T-cell (primary cell): ENCODE measurements at regions not wholly inside any gene's neighbourhood (a gene's known extent, or its start where the extent isn't known, plus 50 kb on each side); places are given as distances from the start of the nearest gene placed in this dataset.
"Not testable (repeated sequence)": the region's sequence is repeated elsewhere in the genome, so short reads cannot be mapped to it uniquely, and the experiment has no call there.

Source experiments
- ATAC-seq, 4 experiments: fragments of 200-7000 bp in 3 of 4; fragments of 150-1000 bp in 1 of 4; cut with Tn5 transposase; replicated peaks in 1 of 4; 1 replicate in 3 of 4; 2 replicates in 1 of 4; pipeline ENCODE4 v1.10.0; 2021; ENCODE audit warnings: moderate library complexity in 3 of 4, mild to moderate bottlenecking in 2 of 4, moderate number of reproducible peaks in 1 of 4
- CTCF ChIA-PET, 2 donors: fragments of 300-600 bp; sonication (Branson Sonifier 250); formaldehyde crosslinking; loops; one replicate each; lab custom pipeline; 2022; ENCODE audit warnings: antibody characterized with exemption in 2 of 2; lab: Charles Lee
- POLR2A ChIA-PET, 2 donors: fragments of 300-600 bp; sonication (Branson Sonifier 250); formaldehyde crosslinking; loops; one replicate each; lab custom pipeline; 2022; ENCODE audit warnings: antibody characterized with exemption in 2 of 2; lab: Charles Lee
- DNase-seq, 35 experiments: peaks; one replicate each; pipeline versions ENCODE4 v3.0.0 to v3.0.0-alpha.2; 2013 to 2023
- H3K27ac ChIP-seq: one replicate; pipeline ENCODE4 v1.5.1; 2013; ENCODE audit warnings: low read length
- H3K27me3 ChIP-seq, 2 experiments: replicated peaks in 1 of 2; 1 replicate in 1 of 2; 2 replicates in 1 of 2; pipeline versions ENCODE4 v1.6.1 to v1.7.0; 2013; ENCODE audit warnings: low read length in 1 of 2, mixed read lengths in 1 of 2; ENCODE audit not compliant: control insufficient read depth in 2 of 2, insufficient read depth in 2 of 2; ENCODE audit errors: extremely low read depth in 1 of 2
- H3K36me3 ChIP-seq, 2 donors: 1 replicate in 1 of 2; 2 replicates in 1 of 2; pipeline versions ENCODE4 v1.6.1 to v1.7.0; 2013; ENCODE audit warnings: low read length in 1 of 2; ENCODE audit not compliant: control insufficient read depth in 2 of 2, insufficient read depth in 1 of 2; ENCODE audit errors: extremely low read depth in 1 of 2
- H3K4me1 ChIP-seq, 2 experiments: 1 replicate in 1 of 2; 2 replicates in 1 of 2; pipeline versions ENCODE4 v1.6.1 to v1.7.0; 2013; ENCODE audit warnings: low read length in 2 of 2, mixed read lengths in 1 of 2; ENCODE audit not compliant: insufficient read depth in 2 of 2, control insufficient read depth in 1 of 2; ENCODE audit errors: extremely low read depth in 1 of 2
- H3K4me3 ChIP-seq, 2 donors: 1 replicate in 1 of 2; 2 replicates in 1 of 2; pipeline versions ENCODE4 v1.5.1 to v1.7.0; 2013; ENCODE audit warnings: mild to moderate bottlenecking in 2 of 2, low read length in 1 of 2, moderate library complexity in 1 of 2; ENCODE audit not compliant: control insufficient read depth in 1 of 2; ENCODE audit errors: extremely low read depth in 1 of 2
- H3K9me3 ChIP-seq: 2 replicates; pipeline ENCODE4 v1.7.0; 2013
- H3K27ac Mint-ChIP-seq, 2 donors: one replicate each; pipeline ENCODE4 v1.8.0; 2020 to 2021; ENCODE audit warnings: mild to moderate bottlenecking in 2 of 2, mixed read lengths in 2 of 2
- H3K27me3 Mint-ChIP-seq, 2 donors: one replicate each; pipeline ENCODE4 v1.8.0; 2021 to 2022; ENCODE audit warnings: mixed read lengths in 2 of 2
- H3K36me3 Mint-ChIP-seq: one replicate; pipeline ENCODE4 v1.8.0; 2021; ENCODE audit warnings: mixed read lengths
- H3K4me1 Mint-ChIP-seq, 3 donors: one replicate each; pipeline ENCODE4 v1.8.0; 2020 to 2022; ENCODE audit warnings: mixed read lengths in 3 of 3, mild to moderate bottlenecking in 1 of 3
- H3K4me3 Mint-ChIP-seq, 3 donors: one replicate each; pipeline ENCODE4 v1.8.0; 2020 to 2022; ENCODE audit warnings: mild to moderate bottlenecking in 3 of 3, mixed read lengths in 3 of 3, moderate library complexity in 3 of 3
- H3K9me3 Mint-ChIP-seq, 3 donors: one replicate each; pipeline ENCODE4 v1.8.0; 2020 to 2022; ENCODE audit warnings: mixed read lengths in 3 of 3
- WGBS: methylation state at CpG from one replicate; pipeline ENCODE4 v1.1.5; 2013; ENCODE audit warnings: missing lambda C conversion rate; ENCODE audit not compliant: insufficient coverage; 5-methylcytosine and 5-hydroxymethylcytosine counted together

DNA sequence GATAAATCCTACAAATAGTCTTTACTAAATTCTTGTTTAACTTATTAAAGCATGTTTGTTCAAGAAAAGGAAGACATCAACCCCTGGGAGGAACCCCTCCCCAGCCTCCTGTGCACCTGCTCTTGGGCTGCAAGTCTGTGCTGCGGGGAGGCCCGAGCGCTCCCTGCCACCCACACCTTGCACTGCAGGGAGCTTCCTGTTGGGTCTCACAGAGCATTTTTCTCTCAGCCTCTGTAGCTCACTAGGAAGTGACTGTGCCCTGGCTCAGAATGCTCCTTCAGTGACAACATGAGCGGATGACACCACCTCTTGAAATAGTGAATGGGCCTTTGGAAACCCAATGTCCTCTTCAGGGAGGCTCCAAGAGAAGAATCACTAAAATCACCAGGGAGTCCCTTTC is 158.8 kb downstream of the POTEB start:
- H3K36me3 ChIP-seq, H3K4me3 Mint-ChIP-seq, CTCF ChIA-PET, DNase-seq, H3K9me3 Mint-ChIP-seq, H3K9me3 ChIP-seq, H3K4me1 Mint-ChIP-seq, H3K27ac Mint-ChIP-seq, H3K4me1 ChIP-seq, H3K27me3 ChIP-seq, POLR2A ChIA-PET, H3K36me3 Mint-ChIP-seq, H3K27me3 Mint-ChIP-seq, H3K27ac ChIP-seq, H3K4me3 ChIP-seq: not testable (repeated sequence)
- peak; percentile 73 to 80 (median 78) for ATAC-seq
- no CpG with 5 or more reads among the region's 4 CpGs for WGBS

DNA sequence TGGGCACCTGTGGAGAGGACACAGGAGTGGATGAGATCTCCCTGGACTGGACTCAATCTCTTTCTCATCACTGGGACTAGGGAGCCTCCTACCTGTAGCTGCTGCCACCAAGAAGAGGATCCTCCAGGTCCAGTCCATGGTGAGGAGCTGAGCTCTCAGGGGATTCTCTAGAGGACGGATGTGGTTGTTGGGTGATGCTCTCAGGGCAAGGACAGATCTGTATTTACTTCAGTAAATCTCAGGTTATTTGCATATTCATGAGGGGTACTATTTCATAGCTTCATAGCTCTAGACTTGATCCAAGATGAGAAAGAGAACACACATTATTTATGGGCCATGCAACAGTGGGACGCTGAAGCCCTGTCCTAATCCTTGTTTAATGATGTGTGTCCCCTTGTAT is 159.4 kb downstream of the POTEB start:
- H3K4me3 Mint-ChIP-seq, H3K27ac ChIP-seq, H3K4me1 Mint-ChIP-seq, H3K4me3 ChIP-seq, DNase-seq, H3K27me3 Mint-ChIP-seq, H3K27ac Mint-ChIP-seq, POLR2A ChIA-PET, H3K9me3 Mint-ChIP-seq, H3K9me3 ChIP-seq, H3K36me3 Mint-ChIP-seq, H3K36me3 ChIP-seq, H3K4me1 ChIP-seq, CTCF ChIA-PET, H3K27me3 ChIP-seq: not testable (repeated sequence)
- peak; percentile 70 to 75 (median 72) for ATAC-seq
- WGBS, result no CpG with 5 or more reads among the region's 2 CpGs

DNA sequence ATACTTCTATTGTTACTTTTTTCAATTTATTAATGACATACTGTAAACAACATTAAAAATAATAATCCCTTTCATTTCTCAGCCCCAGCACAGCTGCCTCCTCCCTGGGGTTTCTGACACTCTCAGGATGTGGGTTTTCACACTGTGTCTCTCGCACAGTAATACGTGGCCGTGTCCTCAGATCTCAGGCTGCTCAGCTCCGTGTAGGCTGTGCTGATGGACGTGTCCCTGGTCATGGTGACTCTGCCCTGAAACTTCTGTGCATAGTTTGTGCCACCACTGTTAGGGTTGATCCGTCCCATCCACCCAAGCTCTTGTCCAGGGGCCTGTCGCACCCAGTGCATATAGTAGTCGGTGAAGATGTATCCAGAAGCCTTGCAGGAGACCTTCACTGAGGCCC is 159.9 kb downstream of the POTEB start:
- CTCF ChIA-PET, H3K36me3 Mint-ChIP-seq, H3K36me3 ChIP-seq, DNase-seq, H3K4me3 ChIP-seq, H3K27ac Mint-ChIP-seq, H3K9me3 Mint-ChIP-seq, POLR2A ChIA-PET, H3K27me3 ChIP-seq, H3K4me1 ChIP-seq, H3K4me1 Mint-ChIP-seq, H3K4me3 Mint-ChIP-seq, H3K27ac ChIP-seq, H3K9me3 ChIP-seq, H3K27me3 Mint-ChIP-seq: not testable (repeated sequence)
- WGBS, result no CpG with 5 or more reads among the region's 8 CpGs
- peak; percentile 63 to 66 (median 66) for ATAC-seq

DNA sequence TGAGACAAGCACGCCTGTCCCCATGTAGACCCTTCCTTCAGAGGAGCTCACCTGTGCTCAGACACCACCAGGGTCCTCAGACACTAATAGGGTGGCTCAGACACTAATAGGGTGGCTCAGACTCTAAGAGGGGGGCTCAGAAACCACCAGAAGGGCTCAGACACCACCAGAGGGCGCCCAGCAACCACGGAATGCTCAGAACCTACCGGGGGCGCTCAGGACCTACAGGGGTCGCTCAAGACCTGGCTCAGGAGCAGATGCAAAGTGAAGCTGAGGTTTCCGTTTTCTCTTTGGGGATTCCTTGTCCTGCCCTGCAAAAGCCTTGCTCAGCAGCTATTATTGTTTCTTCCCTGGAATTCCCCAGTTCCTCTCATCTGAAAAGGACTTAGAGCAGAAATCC is 172.1 kb downstream of the POTEB start:
- H3K4me1 Mint-ChIP-seq, H3K27me3 ChIP-seq, H3K4me3 Mint-ChIP-seq, H3K27ac Mint-ChIP-seq, H3K9me3 Mint-ChIP-seq, H3K4me3 ChIP-seq, H3K36me3 Mint-ChIP-seq, CTCF ChIA-PET, H3K27me3 Mint-ChIP-seq, POLR2A ChIA-PET, H3K9me3 ChIP-seq, H3K27ac ChIP-seq, H3K4me1 ChIP-seq, DNase-seq, H3K36me3 ChIP-seq: not testable (repeated sequence)
- WGBS, result no CpG with 5 or more reads among the region's 7 CpGs
- peak; percentile 84 to 99 (median 96) for ATAC-seq

DNA sequence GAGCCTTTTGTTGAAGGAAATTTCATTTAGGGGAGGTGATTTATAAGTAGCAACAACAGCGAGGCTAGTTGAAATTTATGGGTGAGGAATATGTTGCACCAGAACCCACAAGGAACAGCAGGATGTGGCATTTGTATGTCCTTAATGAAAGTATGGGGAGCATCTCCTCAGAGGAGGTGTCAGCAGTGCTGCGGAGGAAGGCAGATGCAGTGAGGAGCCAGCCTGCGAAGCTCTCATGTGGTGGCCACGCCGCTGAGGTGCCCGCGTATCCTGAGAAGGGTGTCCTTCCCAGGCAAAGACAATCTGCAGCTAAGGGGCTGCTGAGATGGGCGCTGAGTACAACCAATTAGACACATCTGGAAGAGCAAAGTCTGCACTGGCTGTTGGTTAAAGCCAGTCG is 178.9 kb downstream of the POTEB start:
- H3K27ac ChIP-seq, H3K36me3 Mint-ChIP-seq, ATAC-seq, H3K27me3 Mint-ChIP-seq, CTCF ChIA-PET, H3K9me3 Mint-ChIP-seq, H3K36me3 ChIP-seq, H3K4me1 Mint-ChIP-seq, H3K4me1 ChIP-seq, H3K9me3 ChIP-seq, H3K27me3 ChIP-seq, H3K4me3 Mint-ChIP-seq, DNase-seq, H3K4me3 ChIP-seq, POLR2A ChIA-PET, H3K27ac Mint-ChIP-seq: not testable (repeated sequence)
- no CpG with 5 or more reads among the region's 9 CpGs for WGBS

DNA sequence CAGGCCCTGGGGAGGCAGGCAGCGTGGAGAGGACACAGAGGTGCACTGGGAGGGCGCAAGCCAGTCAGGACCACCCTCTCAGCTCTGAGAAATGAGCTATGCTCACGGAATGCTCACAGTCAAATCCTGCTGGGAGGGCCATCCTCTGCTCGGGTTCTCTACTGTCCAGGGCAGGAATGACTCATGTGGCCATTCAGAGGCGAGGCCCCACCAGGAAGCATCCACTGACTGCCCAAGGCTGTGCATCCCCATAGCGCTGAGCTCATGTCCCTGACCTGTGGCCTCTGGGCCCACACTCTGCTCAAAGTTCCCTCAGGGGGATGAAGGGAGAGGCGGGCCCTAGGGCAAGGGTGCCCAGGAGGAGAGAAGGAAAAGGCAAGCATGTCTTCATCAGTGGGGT is 182.4 kb downstream of the POTEB start:
- H3K36me3 ChIP-seq, H3K27me3 ChIP-seq, H3K27ac Mint-ChIP-seq, H3K4me3 ChIP-seq, H3K9me3 ChIP-seq, H3K4me1 ChIP-seq, CTCF ChIA-PET, H3K9me3 Mint-ChIP-seq, H3K4me3 Mint-ChIP-seq, H3K36me3 Mint-ChIP-seq, H3K27ac ChIP-seq, H3K4me1 Mint-ChIP-seq, ATAC-seq, DNase-seq, POLR2A ChIA-PET, H3K27me3 Mint-ChIP-seq: not testable (repeated sequence)
- no CpG with 5 or more reads among the region's 7 CpGs for WGBS

DNA sequence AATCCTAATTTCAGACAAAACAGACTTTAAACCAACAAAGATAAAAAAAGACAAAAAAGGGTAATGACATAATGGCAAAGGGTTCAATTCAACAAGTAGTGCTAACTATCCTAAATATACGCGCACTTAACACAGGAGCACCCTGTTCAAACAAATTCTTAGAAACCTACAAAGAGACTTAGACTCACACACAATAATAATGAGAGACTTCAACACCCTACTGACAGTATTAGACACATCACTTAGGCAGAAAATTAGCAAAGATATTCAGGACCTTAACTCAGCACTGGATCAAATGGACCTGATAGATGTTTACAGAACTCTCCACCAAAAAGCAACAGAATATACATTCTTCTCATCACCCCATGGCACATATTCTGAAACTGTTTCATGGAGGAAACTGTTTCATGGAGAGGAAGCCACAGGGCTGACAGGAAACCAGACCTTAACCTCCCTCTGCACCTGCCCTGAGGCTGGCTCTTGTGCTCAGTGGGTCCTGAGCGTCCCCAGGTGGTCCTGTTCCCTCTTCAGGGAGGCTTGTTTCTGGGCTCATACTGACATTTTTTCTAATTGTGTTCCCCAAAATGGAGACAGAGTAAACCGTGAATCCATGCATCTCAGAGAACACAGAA is 184.9 kb downstream of the POTEB start:
- H3K36me3 Mint-ChIP-seq, result not testable (repeated sequence)

More for the DNA sequence above, 184.9 kb downstream of the POTEB start:
- peak; percentile 88 to 93 (median 90) for ATAC-seq
- H3K4me1 ChIP-seq, H3K27ac ChIP-seq, POLR2A ChIA-PET, H3K4me3 Mint-ChIP-seq, DNase-seq, H3K27me3 ChIP-seq, H3K27ac Mint-ChIP-seq, H3K9me3 Mint-ChIP-seq, CTCF ChIA-PET, H3K36me3 ChIP-seq, H3K27me3 Mint-ChIP-seq, H3K9me3 ChIP-seq, H3K4me1 Mint-ChIP-seq, H3K4me3 ChIP-seq: not testable (repeated sequence)
- WGBS, result no CpG with 5 or more reads among the region's 4 CpGs
